Dermis microvascular lymphatic vessel endothelial cell (primary cell): ENCODE measurements at regions not wholly inside any gene's neighbourhood (a gene's known extent, or its start where the extent isn't known, plus 50 kb on each side); places are given as distances from the start of the nearest gene placed in this dataset.
"Not testable (repeated sequence)": the region's sequence is repeated elsewhere in the genome, so short reads cannot be mapped to it uniquely, and the experiment has no call there.

Source experiments
- DNase-seq, 2 donors: peaks; one replicate each; pipeline versions ENCODE4 v3.0.0 to v3.0.0-alpha.2; 2010; ENCODE audit warnings: low read depth in 2 of 2

- no peak for DNase-seq
Observed at GRCh38 chr10:2921956-2922680, 145.2 kb upstream of the PFKP start.

- DNase-seq, result no peak
Observed at GRCh38 chr10:2920637-2921036, 146.7 kb upstream of the PFKP start.

DNA sequence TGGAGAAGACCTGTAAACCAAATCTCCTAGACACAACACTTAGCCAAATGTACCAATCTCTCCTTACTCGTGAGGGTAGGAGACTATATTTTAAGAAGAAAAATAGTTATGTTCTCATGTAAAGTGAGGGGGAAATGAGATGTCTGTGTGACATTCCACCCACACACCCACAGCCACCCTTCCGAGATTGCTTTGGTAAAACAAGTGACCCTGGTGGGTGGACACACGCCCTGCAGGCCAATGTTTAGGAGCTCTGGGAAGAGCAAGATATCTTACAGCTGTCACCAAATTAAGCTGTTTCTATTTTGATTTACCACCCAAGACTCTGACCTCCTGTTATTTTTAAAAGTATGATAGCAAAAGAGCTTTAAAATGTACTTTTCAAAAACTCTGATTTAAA is 147.2 kb upstream of the PFKP start:
- DNase-seq, result no peak

DNA sequence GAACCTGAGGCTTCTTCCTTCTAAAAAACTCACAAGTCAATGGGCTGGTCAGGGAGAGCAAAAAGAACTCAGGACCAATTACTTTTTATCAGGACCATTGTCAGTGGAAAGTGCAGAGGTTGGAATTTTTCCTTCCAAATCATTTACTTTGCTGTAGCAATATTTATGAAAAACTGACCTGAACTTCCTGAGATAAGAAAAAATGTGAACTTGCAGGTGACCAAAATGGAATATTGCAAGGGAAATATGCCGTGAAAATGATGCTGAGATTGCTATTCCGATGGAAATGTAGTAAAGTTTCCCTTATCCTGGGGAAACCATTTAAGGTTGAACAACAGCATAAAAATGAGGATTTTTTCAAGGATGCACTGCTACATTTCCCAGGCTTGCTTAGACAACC is 148.3 kb upstream of the PFKP start:
- peak in 1 of 2 donors; percentile 63 for DNase-seq

GRCh38 chr10:2918489-2918888 is 148.9 kb upstream of the PFKP start:
- DNase-seq, result no peak

GRCh38 chr10:2917926-2918325 is 149.4 kb upstream of the PFKP start:
- no peak for DNase-seq

DNA sequence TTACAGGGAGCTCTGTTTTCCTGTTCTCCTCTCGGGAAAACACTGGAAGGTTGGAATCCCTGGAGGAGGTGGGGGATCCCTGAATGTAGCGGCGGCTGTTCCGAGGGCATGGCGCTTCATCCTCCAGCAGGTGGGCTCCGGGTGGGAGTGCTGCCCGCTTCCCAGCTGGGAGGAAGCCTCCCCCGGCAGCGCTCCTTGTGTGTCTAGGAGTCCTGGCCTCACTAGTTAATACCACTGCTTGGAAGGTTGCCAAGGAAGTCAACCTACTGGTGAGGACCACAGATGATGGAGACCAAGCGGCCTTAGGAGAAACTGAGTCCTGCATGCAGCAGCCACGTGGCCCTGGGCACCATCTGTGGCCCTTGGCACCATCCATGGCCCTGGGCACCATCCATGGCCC is 151.9 kb upstream of the PFKP start:
- DNase-seq, result no peak

DNA sequence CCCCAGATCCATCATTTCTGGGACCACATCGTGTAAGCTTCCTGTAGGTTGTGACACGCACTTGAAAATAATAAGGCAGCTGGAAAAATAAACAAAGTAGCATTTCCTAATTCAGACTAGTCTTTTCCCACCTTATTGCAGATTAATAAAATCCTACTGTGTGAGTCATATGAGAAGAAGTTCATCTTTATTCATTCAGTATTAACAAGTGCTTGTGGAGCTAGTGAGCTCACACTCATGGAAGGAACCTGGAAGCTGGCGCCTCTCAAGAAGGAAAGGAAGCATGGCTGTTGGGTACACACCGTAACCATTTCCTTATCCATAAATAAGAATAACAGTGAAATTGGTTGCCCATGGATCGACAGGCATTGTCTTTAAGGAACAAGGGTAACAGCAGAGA is 152.6 kb upstream of the PFKP start:
- no peak for DNase-seq

- no peak for DNase-seq
Observed at GRCh38 chr10:2913474-2913873, 153.9 kb upstream of the PFKP start.

- no peak for DNase-seq
Observed at GRCh38 chr10:2910656-2911055, 156.7 kb upstream of the PFKP start.

GRCh38 chr10:2909921-2910320 is 157.4 kb upstream of the PFKP start:
- no peak for DNase-seq

GRCh38 chr10:2908851-2909630 is 158.3 kb upstream of the PFKP start:
- DNase-seq, result no peak

- no peak for DNase-seq
Observed at GRCh38 chr10:2906974-2907373, 160.4 kb upstream of the PFKP start.

- DNase-seq, result no peak
Observed at GRCh38 chr10:2905851-2906250, 161.5 kb upstream of the PFKP start.

- DNase-seq, result no peak
Observed at GRCh38 chr10:2900530-2900929, 166.8 kb upstream of the PFKP start.

- DNase-seq, result no peak
Observed at GRCh38 chr10:2899246-2899951, 167.9 kb upstream of the PFKP start.

GRCh38 chr10:2898509-2898860 is 168.9 kb upstream of the PFKP start:
- peak in 1 of 2 donors; percentile 17 for DNase-seq

DNA sequence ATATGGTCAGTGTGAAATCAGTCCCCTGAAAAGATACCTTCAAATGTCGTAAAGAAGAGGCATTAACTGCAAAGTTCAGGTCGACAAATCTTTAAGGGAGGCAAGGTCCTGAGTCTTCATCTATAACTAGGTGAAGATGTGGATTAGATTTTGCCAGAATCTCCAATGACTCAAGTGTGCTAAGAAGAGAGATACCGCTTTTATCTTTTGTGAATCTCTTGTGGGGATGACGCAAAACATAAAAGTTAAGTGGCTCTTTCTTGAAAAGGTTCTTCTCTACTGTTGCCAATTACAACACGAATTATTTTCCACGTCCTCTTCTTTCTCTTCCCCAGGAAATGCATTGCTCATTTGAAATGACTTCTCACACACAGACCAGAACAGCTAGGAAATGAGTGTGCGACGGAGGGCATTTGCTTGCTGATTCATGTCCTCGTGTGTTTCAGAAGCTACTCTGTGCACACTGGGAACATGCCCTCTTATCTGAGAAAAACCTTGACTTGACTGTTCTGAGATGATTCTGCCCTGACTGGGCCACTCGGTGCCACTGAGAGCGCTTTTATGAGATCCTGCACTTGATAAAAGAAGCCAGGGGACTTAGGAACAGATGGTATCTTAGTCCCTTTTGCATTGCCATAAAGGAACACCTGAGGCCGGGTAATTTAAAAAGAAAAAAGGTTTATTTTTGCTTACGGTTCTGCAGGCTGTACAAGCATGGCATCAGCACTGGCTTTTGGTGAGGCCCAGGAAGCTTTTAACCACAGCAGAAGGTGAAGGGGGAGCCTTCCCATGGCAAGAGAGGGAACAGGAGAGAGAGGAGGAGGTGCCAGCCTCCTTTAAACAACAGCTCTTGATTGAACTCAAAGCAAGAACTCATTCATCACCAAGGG is 169.5 kb upstream of the PFKP start:
- DNase-seq, result peak; percentile 82 to 96

- DNase-seq, result not testable (repeated sequence)
Observed at GRCh38 chr10:2896334-2896733, 171.0 kb upstream of the PFKP start.

GRCh38 chr10:2895594-2896196 is 171.7 kb upstream of the PFKP start:
- no peak for DNase-seq

DNA sequence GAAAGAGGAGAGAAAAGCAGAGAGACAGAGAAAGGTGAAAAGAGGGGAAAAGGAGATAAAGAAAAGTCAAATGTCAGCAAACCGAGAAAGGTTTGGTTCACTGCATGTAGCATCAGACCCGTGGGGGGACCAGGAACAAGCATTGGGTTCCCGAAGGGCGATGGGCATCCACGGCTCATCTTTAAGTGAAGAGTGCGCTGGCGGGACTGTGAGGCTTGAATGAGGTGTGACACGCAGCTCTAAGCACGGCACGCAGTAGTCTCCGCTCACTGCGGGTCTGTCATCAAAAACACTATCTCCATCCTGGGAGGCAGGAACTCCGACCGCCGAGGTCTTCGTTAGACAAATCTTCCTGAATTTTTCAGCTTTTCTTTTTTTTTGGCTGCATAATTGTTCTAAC is 173.4 kb upstream of the PFKP start:
- no peak for DNase-seq
